ENCODE measurements at regions not wholly inside any gene's neighbourhood (a gene's known extent, or its start where the extent isn't known, plus 50 kb on each side); places are given as distances from the start of the nearest gene placed in this dataset.

DNA sequence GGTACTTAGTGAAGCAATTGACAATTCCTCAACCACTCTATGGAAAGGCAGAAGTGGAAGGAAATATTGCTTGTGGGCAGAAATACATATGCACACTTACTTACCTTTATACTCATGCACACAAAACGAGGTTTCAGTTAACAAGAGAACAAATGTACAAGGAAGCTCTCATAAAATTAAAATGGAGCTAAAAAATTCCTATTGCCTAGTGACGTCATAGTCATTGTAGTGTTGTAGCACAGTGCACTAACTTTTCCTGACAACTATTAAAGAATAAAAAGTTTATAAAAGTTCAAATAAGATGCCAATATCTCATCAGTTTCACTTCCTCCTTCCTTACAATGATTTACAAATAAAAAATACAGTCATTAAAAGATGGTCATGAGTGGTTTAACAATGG is 1161.9 kb upstream of the NRXN1 start:
- WGBS, 3 donors = 66 to 75% (median 74%) methylated on average over 2 of the region's 2 CpGs
- H3K9me3 ChIP-seq = no peaks in the 10 kb centered on the region
- no peak for TF ChIP-seq POLR2A (IDR thresholded peaks at IDR 0.05)
- H3K4me3 ChIP-seq = no peak overlapping the region
- intact Hi-C loops (cut with DNase I) = no loop called here
- no peak overlapping the region for H3K27ac ChIP-seq
- H3K36me3 ChIP-seq = no peaks in the 10 kb centered on the region
- H3K27me3 ChIP-seq = no peaks in the 10 kb centered on the region
- no peak for DNase-seq
- H3K4me1 ChIP-seq (ENCODE audit: insufficient read depth) = no peaks in the 10 kb centered on the region

DNA sequence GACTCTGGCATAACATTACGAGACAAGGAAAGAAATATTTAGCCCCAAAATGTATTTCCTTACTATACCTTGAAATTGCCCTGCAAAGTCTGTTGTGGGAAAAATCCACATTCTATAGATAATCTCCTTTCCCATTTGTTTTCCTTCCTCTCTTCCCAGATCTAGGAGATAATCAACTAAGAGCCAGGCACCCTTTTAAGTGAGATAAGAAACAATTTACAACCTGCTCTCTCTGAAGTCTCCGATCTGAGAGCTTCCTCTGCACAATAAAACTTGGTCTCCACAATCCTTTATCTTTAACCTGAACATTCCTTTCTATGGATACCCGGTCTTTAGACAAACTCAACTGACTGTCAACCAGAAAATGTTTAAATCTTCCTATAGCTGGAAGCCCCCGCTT is 1160.7 kb upstream of the NRXN1 start:
- Histone ChIP-seq H3K9me3 (no peaks in the 10 kb centered on the region), H3K27ac (no peak overlapping the region), H3K27me3 (no peaks in the 10 kb centered on the region), H3K4me1 (ENCODE audit: insufficient read depth) (no peaks in the 10 kb centered on the region), H3K36me3 (no peaks in the 10 kb centered on the region), H3K4me3 (no peak overlapping the region)
- TF ChIP-seq EP300 (IDR thresholded peaks at IDR 0.05) = no peak
- TF ChIP-seq, protein P1, sequence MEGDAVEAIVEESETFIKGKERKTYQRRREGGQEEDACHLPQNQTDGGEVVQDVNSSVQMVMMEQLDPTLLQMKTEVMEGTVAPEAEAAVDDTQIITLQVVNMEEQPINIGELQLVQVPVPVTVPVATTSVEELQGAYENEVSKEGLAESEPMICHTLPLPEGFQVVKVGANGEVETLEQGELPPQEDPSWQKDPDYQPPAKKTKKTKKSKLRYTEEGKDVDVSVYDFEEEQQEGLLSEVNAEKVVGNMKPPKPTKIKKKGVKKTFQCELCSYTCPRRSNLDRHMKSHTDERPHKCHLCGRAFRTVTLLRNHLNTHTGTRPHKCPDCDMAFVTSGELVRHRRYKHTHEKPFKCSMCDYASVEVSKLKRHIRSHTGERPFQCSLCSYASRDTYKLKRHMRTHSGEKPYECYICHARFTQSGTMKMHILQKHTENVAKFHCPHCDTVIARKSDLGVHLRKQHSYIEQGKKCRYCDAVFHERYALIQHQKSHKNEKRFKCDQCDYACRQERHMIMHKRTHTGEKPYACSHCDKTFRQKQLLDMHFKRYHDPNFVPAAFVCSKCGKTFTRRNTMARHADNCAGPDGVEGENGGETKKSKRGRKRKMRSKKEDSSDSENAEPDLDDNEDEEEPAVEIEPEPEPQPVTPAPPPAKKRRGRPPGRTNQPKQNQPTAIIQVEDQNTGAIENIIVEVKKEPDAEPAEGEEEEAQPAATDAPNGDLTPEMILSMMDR (IDR thresholded peaks at IDR 0.05) = no peak
- no peak for TF ChIP-seq POLR2A (IDR thresholded peaks at IDR 0.05)
- intact Hi-C loops (cut with DNase I) = no loop called here
- 20 to 30% (median 28%) methylated on average over 4 of the region's 4 CpGs for WGBS, 3 donors
- DNase-seq = no peak

DNA sequence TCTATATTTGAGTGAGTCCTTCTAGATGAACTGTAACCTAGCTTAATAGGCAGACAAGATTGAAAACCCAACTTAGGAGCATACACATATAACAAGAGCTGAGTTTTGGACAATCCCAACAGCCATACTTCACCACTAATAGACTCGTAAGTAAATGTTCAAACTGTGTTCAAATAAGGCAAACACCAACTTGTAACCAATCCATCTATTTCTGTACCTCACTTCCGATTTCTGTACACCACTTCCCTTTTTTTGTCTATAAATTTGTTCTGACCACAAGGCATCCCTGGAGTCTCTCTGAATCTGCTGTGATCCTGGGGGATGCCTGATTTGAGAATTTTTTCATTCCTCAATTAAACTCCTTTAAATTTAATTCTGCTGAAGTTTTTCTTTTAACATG is 1149.1 kb upstream of the NRXN1 start:
- no peaks in the 10 kb centered on the region for H3K4me1 ChIP-seq (ENCODE audit: insufficient read depth)
- TF ChIP-seq EP300 (IDR thresholded peaks at IDR 0.05) (no peak), POLR2A (IDR thresholded peaks at IDR 0.05) (no peak)
- TF ChIP-seq, protein P1 (IDR thresholded peaks at IDR 0.05) = no peak
- H3K4me3 ChIP-seq = no peak overlapping the region
- no peaks in the 10 kb centered on the region for H3K27me3 ChIP-seq
- H3K36me3 ChIP-seq = no peaks in the 10 kb centered on the region
- H3K27ac ChIP-seq = no peak overlapping the region
- 74 to 91% (median 82%) methylated on average over 2 of the region's 2 CpGs for WGBS, 3 donors
- DNase-seq = no peak
- intact Hi-C loops (cut with DNase I) = no loop called here
- no peaks in the 10 kb centered on the region for H3K9me3 ChIP-seq

DNA sequence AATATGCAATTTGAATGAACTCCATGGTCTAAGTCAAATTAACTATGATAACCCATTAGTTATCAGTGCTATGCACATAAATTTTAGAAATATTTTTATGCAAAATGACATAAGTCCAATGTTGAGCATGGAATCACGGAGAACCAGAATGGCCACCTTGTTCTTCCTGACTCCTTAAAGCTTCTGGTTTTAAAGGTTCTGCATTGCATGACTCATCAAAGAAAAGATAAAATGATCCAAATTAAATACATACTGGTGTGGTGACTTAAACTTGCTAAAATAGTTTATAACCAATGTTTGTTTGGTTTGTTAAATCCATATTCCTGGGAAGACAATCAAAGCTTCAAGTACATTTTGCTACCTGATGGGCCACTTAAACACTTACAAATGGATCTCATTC is 1146.9 kb upstream of the NRXN1 start:
- TF ChIP-seq EP300 (IDR thresholded peaks at IDR 0.05) (no peak), POLR2A (IDR thresholded peaks at IDR 0.05) (no peak)
- TF ChIP-seq, protein P1 (IDR thresholded peaks at IDR 0.05) = no peak
- no peaks in the 10 kb centered on the region for H3K36me3 ChIP-seq
- no peak for DNase-seq
- no peak overlapping the region for H3K27ac ChIP-seq
- intact Hi-C loops (cut with DNase I) = no loop called here
- H3K27me3 ChIP-seq = no peaks in the 10 kb centered on the region
- no peaks in the 10 kb centered on the region for H3K9me3 ChIP-seq
- no peaks in the 10 kb centered on the region for H3K4me1 ChIP-seq (ENCODE audit: insufficient read depth)
- 86 to 92% (median 86%) methylated on average over 1 of the region's 1 CpG for WGBS, 3 donors
- no peak overlapping the region for H3K4me3 ChIP-seq

DNA sequence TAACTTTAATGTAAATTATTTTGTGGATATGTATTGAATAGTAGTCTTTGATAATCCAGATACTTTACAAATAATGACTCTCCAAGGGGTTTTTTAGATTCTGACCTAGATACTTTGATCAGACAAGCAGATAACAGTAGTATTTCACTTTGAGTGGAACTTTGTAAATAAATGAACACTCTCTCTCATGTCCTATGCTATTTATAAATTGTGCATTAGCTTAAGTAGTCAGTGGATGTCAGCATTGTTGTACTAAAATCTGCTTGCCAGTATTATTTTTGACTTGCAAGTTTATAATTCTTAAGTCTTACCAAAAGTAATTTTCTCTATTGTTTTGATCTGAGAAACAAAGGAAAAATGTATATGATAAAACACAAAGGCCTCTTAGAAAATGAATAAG is 1113.1 kb upstream of the NRXN1 start:
- Histone ChIP-seq H3K36me3 (no peaks in the 10 kb centered on the region), H3K9me3 (no peaks in the 10 kb centered on the region), H3K4me1 (ENCODE audit: insufficient read depth) (no peaks in the 10 kb centered on the region), H3K27ac (no peak overlapping the region), H3K4me3 (no peak overlapping the region), H3K27me3 (no peaks in the 10 kb centered on the region)
- intact Hi-C loops (cut with DNase I) = no loop called here
- TF ChIP-seq POLR2A (IDR thresholded peaks at IDR 0.05) (no peak), EP300 (IDR thresholded peaks at IDR 0.05) (no peak)
- TF ChIP-seq, protein P1 (IDR thresholded peaks at IDR 0.05) = no peak
- no peak for DNase-seq
